Left lobe of liver (tissue), 2 donors: ENCODE measurements at regions not wholly inside any gene's neighbourhood (a gene's known extent, or its start where the extent isn't known, plus 50 kb on each side); places are given as distances from the start of the nearest gene placed in this dataset.
A peak's percentile ranks its signal among the peaks of the same experiment; 100 is the strongest.
"Not testable (repeated sequence)": the region's sequence is repeated elsewhere in the genome, so short reads cannot be mapped to it uniquely, and the experiment has no call there.

Experiments
- ATAC-seq: fragments of 200-7000 bp; cut with Tn5 transposase; one replicate; pipeline ENCODE4 v1.9.1; 2020; ENCODE audit warnings: mild to moderate bottlenecking, moderate library complexity
- DNase-seq: peaks from one replicate; pipeline ENCODE4 v3.0.0-alpha.2; 2020; ENCODE audit warnings: low spot score
- donor health status: DM: no; HTN: no; CAD: no; lungs with moderate emphysema.
- donor health status: DM: no; HTN: yes; CAD: no.

GRCh38 chr2:184178229-184178628 lies 420.1 kb upstream of the ZNF804A start:
- ATAC-seq = no peak
- DNase-seq = no peak

GRCh38 chr2:184186436-184186835 lies 411.9 kb upstream of the ZNF804A start:
- ATAC-seq (no peak), DNase-seq (no peak)

GRCh38 chr2:184187421-184187971 lies 410.8 kb upstream of the ZNF804A start:
- no peak for DNase-seq
- ATAC-seq = no peak

GRCh38 chr2:184190725-184191124 lies 407.6 kb upstream of the ZNF804A start:
- ATAC-seq (no peak), DNase-seq (no peak)

DNA sequence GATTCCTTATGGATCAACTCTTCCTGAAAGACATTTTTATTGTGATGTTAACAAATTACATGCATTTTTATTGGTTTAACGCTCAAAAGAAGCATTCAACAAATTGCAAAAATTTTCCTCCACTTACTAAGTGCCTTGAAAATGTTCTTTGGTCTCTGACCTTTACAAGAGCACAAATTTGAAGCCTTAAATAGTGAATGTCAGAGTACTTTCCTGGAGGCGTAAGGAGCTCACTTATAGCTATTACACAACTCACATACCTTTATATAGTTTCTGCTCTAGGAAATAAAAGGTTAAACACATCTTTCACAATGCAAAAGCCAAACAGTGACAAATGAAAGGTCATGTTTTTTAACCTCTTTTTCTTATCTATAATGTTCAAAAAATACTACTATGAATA lies 405.7 kb upstream of the ZNF804A start:
- ATAC-seq (no peak), DNase-seq (no peak)

DNA sequence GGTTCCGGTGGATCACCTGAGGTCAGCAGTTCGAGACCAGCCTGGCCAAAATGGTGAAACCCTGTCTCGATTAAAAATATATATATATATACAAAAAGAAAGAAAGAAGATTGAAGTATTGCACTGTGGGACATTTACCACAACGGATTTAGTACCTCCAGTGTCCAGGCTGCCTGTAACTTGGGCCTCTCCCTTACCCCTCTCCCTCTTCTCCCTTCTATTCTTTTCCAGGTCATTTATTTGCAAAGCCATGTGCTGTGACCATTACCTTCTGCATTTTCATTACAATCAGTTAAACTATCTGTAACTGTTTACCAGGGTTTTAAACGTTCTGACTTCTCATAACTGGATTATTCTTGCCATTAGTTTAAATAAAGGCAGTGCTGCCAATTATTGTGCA lies 400.9 kb upstream of the ZNF804A start:
- no peak for ATAC-seq

DNA sequence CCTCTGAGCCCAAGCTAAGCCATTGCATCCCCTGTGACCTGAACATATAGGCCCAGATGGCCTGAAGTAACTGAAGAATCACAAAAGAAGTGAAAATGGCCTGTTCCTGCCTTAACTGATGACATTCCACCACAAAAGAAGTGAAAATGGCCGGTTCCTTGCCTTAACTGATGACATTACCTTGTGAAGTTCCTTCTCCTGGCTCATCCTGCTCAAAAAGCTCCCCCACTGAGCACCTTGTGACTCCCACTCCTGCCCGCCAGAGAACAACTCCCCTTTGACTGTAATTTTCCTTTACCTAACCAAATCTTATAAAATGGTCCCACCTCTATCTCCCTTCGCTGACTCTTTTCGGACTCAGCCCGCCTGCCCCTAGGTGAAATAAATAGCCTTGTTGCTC lies 399.5 kb upstream of the ZNF804A start:
- not testable (repeated sequence) for DNase-seq, ATAC-seq

More for the DNA sequence above, 400.9 kb upstream of the ZNF804A start:
- DNase-seq = no peak

- no peak for ATAC-seq
- DNase-seq = no peak
These were observed 399.1 kb upstream of the ZNF804A start for GRCh38 chr2:184199274-184199673.

- no peak for ATAC-seq
- no peak for DNase-seq
These were observed 397.1 kb upstream of the ZNF804A start for GRCh38 chr2:184201246-184201645.

DNA sequence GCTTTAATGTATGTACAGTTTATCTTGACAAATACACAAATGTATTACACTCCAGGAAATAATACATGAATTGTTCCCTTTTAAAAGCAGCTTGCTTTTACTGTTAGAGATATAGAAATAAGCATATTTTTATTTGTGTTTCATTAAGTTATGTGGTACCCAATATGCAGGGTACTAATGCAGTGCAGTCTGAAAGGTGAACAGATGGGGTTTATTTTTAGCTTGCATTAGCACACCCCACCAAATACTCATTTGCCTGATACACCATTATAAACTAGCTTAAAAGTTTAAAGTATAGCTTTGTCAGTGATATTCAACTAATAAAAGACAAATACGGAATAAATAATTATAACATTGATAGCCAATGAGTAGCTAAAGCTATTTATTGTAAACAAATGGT lies 394.7 kb upstream of the ZNF804A start:
- ATAC-seq (no peak), DNase-seq (no peak)

DNA sequence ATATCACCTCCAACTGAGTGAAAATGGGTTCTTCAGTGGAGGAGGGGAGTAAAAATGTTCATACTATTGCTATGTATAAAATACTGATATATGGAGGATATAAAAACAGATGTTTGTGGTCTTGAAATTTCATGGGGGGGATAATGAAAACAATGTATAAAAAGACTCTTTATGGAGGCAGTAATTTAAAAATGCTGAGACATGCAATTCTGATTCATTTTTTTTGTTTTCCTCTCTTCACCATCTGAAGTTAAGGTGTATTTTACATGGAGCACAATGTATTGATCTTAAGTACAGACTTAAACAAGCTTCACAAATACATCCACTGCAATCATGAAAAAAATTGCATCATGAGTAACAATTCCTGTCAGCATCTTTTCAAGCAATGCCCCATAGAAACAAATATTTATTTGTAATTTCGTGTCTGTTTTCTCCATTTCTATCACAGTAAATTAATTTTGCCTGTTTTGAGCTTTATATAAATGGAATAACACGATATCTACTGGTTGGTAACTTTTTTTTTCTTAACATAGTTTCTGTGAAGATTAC lies 393.2 kb upstream of the ZNF804A start:
- DNase-seq = no peak
- ATAC-seq = no peak

DNA sequence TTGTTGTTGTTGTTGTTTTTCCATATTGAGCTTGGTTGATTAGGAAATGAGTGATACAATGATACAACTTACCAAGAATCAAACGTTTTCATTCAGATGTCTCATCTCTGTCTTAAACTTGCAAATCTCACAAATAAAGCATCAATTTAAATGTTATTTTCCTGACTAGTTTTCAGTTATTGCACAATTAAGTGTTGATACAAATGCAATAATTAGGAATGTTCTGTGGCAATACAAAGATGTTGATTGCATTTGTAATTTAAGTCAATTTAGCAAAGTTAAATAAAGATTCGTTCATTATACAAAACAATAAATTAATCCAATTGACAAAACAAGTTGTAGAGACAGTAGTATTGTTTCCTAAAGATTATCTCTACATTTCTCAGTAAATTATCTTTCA lies 392.3 kb upstream of the ZNF804A start:
- ATAC-seq = no peak
- DNase-seq = no peak

GRCh38 chr2:184210329-184210728 lies 388.0 kb upstream of the ZNF804A start:
- DNase-seq (no peak), ATAC-seq (no peak)

- DNase-seq (no peak), ATAC-seq (no peak)
These were observed 382.6 kb upstream of the ZNF804A start for GRCh38 chr2:184215745-184216144.

GRCh38 chr2:184256611-184257010 lies 341.7 kb upstream of the ZNF804A start:
- ATAC-seq = no peak
- DNase-seq = no peak

- DNase-seq = no peak
- ATAC-seq = peak; percentile 47
These were observed 337.0 kb upstream of the ZNF804A start for GRCh38 chr2:184261331-184261730.

- peak; percentile 84 for DNase-seq
- ATAC-seq = peak; percentile 100
These were observed 336.5 kb upstream of the ZNF804A start for GRCh38 chr2:184261818-184262217.

DNA sequence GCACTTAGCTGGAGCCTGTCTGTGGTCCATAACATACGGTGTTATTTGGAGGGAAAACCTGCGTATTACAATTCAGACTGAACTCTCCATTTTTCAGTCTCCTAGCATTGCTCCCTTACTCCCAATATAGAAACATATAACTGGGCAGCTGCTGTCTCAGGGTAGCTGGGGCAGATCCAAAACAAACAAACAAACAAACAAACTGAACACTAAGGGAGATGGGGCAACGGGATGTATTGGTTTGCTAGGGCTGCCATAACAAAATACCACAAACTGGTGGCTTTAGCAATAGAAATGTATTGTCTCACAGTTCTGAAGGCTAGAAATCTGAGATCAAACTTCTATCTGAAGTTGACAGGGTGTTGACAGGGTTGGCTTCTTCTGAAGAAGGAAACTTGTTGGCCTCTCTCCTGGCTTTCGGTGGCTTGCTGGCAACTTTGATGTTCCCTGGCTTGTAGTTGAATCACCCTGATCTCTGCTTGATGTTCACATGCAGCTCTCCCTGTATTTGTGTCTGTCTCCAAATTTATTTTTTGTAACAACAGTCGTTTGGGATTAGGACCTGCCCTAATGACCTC lies 329.3 kb upstream of the ZNF804A start:
- DNase-seq = no peak
- no peak for ATAC-seq

DNA sequence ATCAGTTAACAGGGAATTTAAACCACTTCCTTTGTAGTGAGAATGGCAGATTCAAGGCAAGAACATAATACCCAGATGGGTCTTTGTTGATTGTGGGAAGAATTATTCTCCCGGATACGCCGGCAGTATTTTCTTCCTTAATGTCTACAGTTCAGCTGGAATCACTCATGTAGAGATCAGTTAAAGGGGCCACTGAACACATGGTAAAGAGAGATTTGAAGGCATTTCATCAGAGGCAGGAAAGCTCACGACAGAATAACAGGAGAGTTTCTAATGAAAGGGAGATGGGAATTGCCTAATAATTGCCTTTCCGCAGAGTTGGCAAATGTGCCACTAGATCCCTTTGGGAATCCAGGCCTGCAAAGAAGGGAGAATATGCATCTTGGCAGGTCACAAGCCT lies 327.7 kb upstream of the ZNF804A start:
- DNase-seq (no peak), ATAC-seq (no peak)

DNA sequence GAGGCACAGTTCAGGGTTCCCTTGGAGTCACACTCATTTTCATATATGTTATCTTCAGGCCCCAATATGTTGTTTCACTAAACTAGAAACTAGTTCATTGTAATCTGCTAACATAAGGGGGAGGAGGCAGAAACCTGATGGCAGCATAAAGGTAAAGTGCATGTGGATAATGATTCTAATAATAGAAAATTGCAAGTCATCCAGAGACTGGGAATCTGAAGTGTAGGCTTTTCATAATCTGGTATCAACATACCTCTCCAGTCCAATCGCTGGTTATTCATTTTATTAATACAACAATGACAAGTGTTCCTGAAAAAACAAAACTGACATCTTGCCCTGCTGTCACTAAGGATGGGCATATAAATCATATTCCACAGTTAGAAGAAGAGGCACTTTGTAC lies 326.3 kb upstream of the ZNF804A start:
- ATAC-seq (no peak), DNase-seq (no peak)

GRCh38 chr2:184294831-184295230 lies 303.5 kb upstream of the ZNF804A start:
- DNase-seq (no peak), ATAC-seq (no peak)

- DNase-seq (no peak), ATAC-seq (no peak)
These were observed 301.2 kb upstream of the ZNF804A start for GRCh38 chr2:184297085-184297484.

- no peak for DNase-seq
- ATAC-seq = no peak
These were observed 295.8 kb upstream of the ZNF804A start for GRCh38 chr2:184302506-184302905.
